K562 (cell line): ENCODE measurements at regions not wholly inside any gene's neighbourhood (a gene's known extent, or its start where the extent isn't known, plus 50 kb on each side); places are given as distances from the start of the nearest gene placed in this dataset.

Source experiments
- ATAC-seq: fragments of 200-7000 bp; cut with Tn5 transposase; 3 replicates; pipeline ENCODE4 v1.9.1; 2020; ENCODE audit warnings: moderate library complexity
- BruUV-seq: library from RNA; stranded (reverse); fragments of 400-500 nt; replicated peaks from 2 replicates; lab custom pipeline; 2021; lab: Mats Ljungman, UMichigan
- CTCF ChIA-PET: fragments of 300-600 bp; formaldehyde crosslinking; extraction: SDS; loops from one replicate; lab custom pipeline; 2021; ENCODE audit warnings: low intra/inter-chr PET ratio; lab: Yijun Ruan, JAX
- POLR2A ChIA-PET: fragments of 300-600, 350-650 bp; sonication (Branson Sonifier 250); formaldehyde crosslinking; extraction: SDS; loops from one replicate; lab custom pipeline; 2021; ENCODE audit warnings: antibody characterized with exemption, inconsistent platforms; lab: Yijun Ruan, JAX
- DNase-seq, 4 experiments: peaks; one replicate each; pipeline versions ENCODE4 v3.0.0 to v3.0.0-alpha.2; 2011 to 2018; ENCODE audit warnings: low spot score in 3 of 4, mixed read lengths in 3 of 4; ENCODE audit errors: extremely low read depth in 1 of 4
- FAIRE-seq: peaks from 2 replicates; lab custom pipeline; 2011; peaks lifted over from hg19 to GRCh38; lab: Jason Lieb, UNC
- H2AFZ ChIP-seq: 2 replicates; pipeline ENCODE4 v1.6.0; 2011; ENCODE audit warnings: low read depth, low read length, control low read depth, inconsistent platforms
- H3K27ac ChIP-seq: fragments of 200-600 bp; 3 replicates; pipeline ENCODE4 v1.8.0; 2011; ENCODE audit warnings: low read depth, mild to moderate bottlenecking, control low read depth, inconsistent platforms, low read length, moderate library complexity, mixed read lengths; ENCODE audit errors: extremely low read depth
- H3K27me3 ChIP-seq, 2 experiments: fragments of 300-600 bp in 1 of 2; 2 replicates in 1 of 2; 3 replicates in 1 of 2; pipeline versions ENCODE4 v1.6.0 to v1.8.0; 2011; ENCODE audit warnings: inconsistent platforms in 2 of 2, low read length in 2 of 2, mild to moderate bottlenecking in 1 of 2, mixed read lengths in 1 of 2, moderate library complexity in 1 of 2; ENCODE audit not compliant: control insufficient read depth in 2 of 2, insufficient read depth in 2 of 2
- H3K36me3 ChIP-seq: fragments of 300-600 bp; 3 replicates; pipeline ENCODE4 v1.8.0; 2011; ENCODE audit warnings: mild to moderate bottlenecking, low read length, inconsistent platforms; ENCODE audit not compliant: control insufficient read depth, insufficient read depth
- H3K4me1 ChIP-seq, 2 experiments: fragments of 200-600 bp in 1 of 2; replicated peaks in 1 of 2; 2 replicates in 1 of 2; 3 replicates in 1 of 2; pipeline versions ENCODE4 v1.5.1 to v1.8.0; 2011; ENCODE audit warnings: inconsistent platforms in 2 of 2, low read length in 2 of 2, mild to moderate bottlenecking in 1 of 2, mixed read lengths in 1 of 2, moderate library complexity in 1 of 2; ENCODE audit not compliant: control insufficient read depth in 2 of 2, insufficient read depth in 2 of 2
- H3K4me2 ChIP-seq: 2 replicates; pipeline ENCODE4 v1.6.1; 2011; ENCODE audit warnings: low read length, control low read depth, inconsistent platforms, mixed read lengths; ENCODE audit not compliant: insufficient read depth
- H3K4me3 ChIP-seq: fragments of 200-600 bp; sonication (generic), shearing (Covaris generic); 2 replicates; pipeline ENCODE4 v1.5.1; 2016; ENCODE audit warnings: control low read depth, inconsistent platforms
- H3K79me2 ChIP-seq: fragments of 200-600 bp; 3 replicates; pipeline ENCODE4 v1.8.0; 2011; ENCODE audit warnings: low read length, inconsistent platforms; ENCODE audit not compliant: control insufficient read depth, insufficient read depth
- H3K9ac ChIP-seq, 2 experiments: 2 replicates each; pipeline versions ENCODE4 v1.6.0 to v1.6.1; 2011; ENCODE audit warnings: low read depth in 2 of 2, low read length in 2 of 2, control low read depth in 1 of 2, inconsistent platforms in 1 of 2, mild to moderate bottlenecking in 1 of 2, mixed read lengths in 1 of 2; ENCODE audit not compliant: insufficient read depth in 1 of 2
- H3K9me1 ChIP-seq: one replicate; pipeline ENCODE4 v1.6.0; 2011; ENCODE audit warnings: inconsistent platforms, mild to moderate bottlenecking, low read length, moderate library complexity; ENCODE audit not compliant: control insufficient read depth, insufficient read depth
- H3K9me3 ChIP-seq: replicated peaks from 2 replicates; pipeline ENCODE4 v1.5.1; 2011; ENCODE audit warnings: low read depth, low read length, inconsistent platforms; ENCODE audit not compliant: control insufficient read depth, insufficient read depth
- H4K20me1 ChIP-seq: replicated peaks from 2 replicates; pipeline ENCODE4 v1.6.1; 2011; ENCODE audit warnings: low read length, inconsistent platforms, mixed read lengths; ENCODE audit not compliant: control insufficient read depth, insufficient read depth
- C11orf30 ChIP-seq: fragments of 450-650 bp; IDR thresholded peaks from 2 replicates; pipeline ENCODE4 v1.6.1; 2016; ENCODE audit warnings: low read depth, mild to moderate bottlenecking
- JUN ChIP-seq, 2 experiments: sonication (generic) in 1 of 2; formaldehyde crosslinking in 1 of 2; IDR thresholded peaks; 2 replicates each; pipeline versions ENCODE4 v1.6.1 to v1.8.0; 2012 to 2022; ENCODE audit warnings: borderline replicate concordance in 2 of 2, mild to moderate bottlenecking in 2 of 2, improper control_type of control experiment in 1 of 2, low read depth in 1 of 2, low read length in 1 of 2, missing genetic modification reagents in 1 of 2
- LEF1 ChIP-seq: fragments of 450-650 bp; IDR thresholded peaks from 2 replicates; pipeline ENCODE4 v1.6.1; 2016; ENCODE audit warnings: mild to moderate bottlenecking
- MTA2 ChIP-seq: fragments of 450-650 bp; IDR thresholded peaks from 2 replicates; pipeline ENCODE4 v1.6.1; 2016; ENCODE audit warnings: low read depth
- PTBP1 ChIP-seq: fragments of 200-400 bp; formaldehyde crosslinking; IDR thresholded peaks from 2 replicates; pipeline ENCODE4 v1.6.1; 2017; ENCODE audit warnings: low read depth, low read length
- RBM14 ChIP-seq: fragments of 200-400 bp; formaldehyde crosslinking; IDR thresholded peaks from 2 replicates; pipeline ENCODE4 v1.6.1; 2018; ENCODE audit warnings: low read depth, mild to moderate bottlenecking, low read length, moderate library complexity, borderline replicate concordance; ENCODE audit not compliant: insufficient read depth
- SP2 ChIP-seq: IDR thresholded peaks from 2 replicates; pipeline ENCODE4 v1.6.1; 2011; ENCODE audit warnings: mild to moderate bottlenecking, low read depth, low read length, moderate library complexity; ENCODE audit not compliant: poor library complexity, severe bottlenecking; ENCODE audit errors: extremely low read depth
- SRF ChIP-seq, 2 experiments: fragments of 250-450, 450-650 bp in 1 of 2; sonication (Bioruptor Pico) in 1 of 2; sonication (generic) in 1 of 2; formaldehyde crosslinking; IDR thresholded peaks; 2 replicates each; pipeline versions ENCODE4 v1.5.0 to v1.5.1; 2020 to 2022; ENCODE audit warnings: mild to moderate bottlenecking in 1 of 2, missing genetic modification reagents in 1 of 2
- TEAD1 ChIP-seq, 2 experiments: fragments of 450-650 bp in 1 of 2; sonication (generic) in 1 of 2; formaldehyde crosslinking; IDR thresholded peaks; 2 replicates each; pipeline versions ENCODE4 v1.4.0 to v1.8.0; 2020 to 2022; ENCODE audit warnings: mild to moderate bottlenecking in 2 of 2, missing genetic modification reagents in 1 of 2
- TEAD2 ChIP-seq: fragments of 450-650 bp; IDR thresholded peaks from 2 replicates; pipeline ENCODE4 v1.6.1; 2016; ENCODE audit warnings: missing genetic modification characterization, control low read depth, missing compliant biosample characterization
- ZNF311 ChIP-seq: fragments of 250-450 bp; sonication (Bioruptor Pico); IDR thresholded peaks from 2 replicates; pipeline ENCODE4 v1.4.0; 2020; ENCODE audit warnings: mild to moderate bottlenecking, moderate library complexity
- ZNF316 ChIP-seq: fragments of 450-650 bp; IDR thresholded peaks from 2 replicates; pipeline ENCODE4 v1.6.1; 2016
- ZNF586 ChIP-seq: fragments of 450-650 bp; formaldehyde crosslinking; conservative IDR thresholded peaks from 2 replicates; pipeline ENCODE4 v1.4.0; 2020; ENCODE audit warnings: mild to moderate bottlenecking, moderate library complexity
- ZNF696 ChIP-seq: fragments of 250-450 bp; sonication (Bioruptor Pico); conservative IDR thresholded peaks from 2 replicates; pipeline ENCODE4 v1.4.0; 2020; ENCODE audit warnings: mild to moderate bottlenecking, moderate library complexity
- WGBS: fragments of 100-300 bp; shearing (Covaris generic); methylation state at CpG from one replicate; pipeline ENCODE4 v1.1.6; 2016; ENCODE audit warnings: low coverage, mixed read lengths; ENCODE audit not compliant: insufficient coverage; ENCODE audit errors: missing lambda C conversion rate; 5-methylcytosine and 5-hydroxymethylcytosine counted together
- in situ Hi-C: fragments of 300-500 bp; cut with MboI; formaldehyde crosslinking; loops from 4 replicates; pipeline ENCODE4 v1.15.0; 2018; ENCODE audit warnings: inconsistent platforms, mixed read lengths
- intact Hi-C: fragments of 100-400 bp; cut with micrococcal nuclease; formaldehyde crosslinking; loops from 2 replicates; pipeline ENCODE4 v1.14.2; 2022
- TF ChIP-seq, protein P1 (sequence below): sonication (generic); IDR thresholded peaks from 2 replicates; pipeline ENCODE4 v1.6.1; 2016
- TF ChIP-seq, protein P2 (sequence below), 2 experiments: fragments of 150-350 bp in 1 of 2; IDR thresholded peaks; 2 replicates each; pipeline ENCODE4 v1.6.1; 2012 to 2016; ENCODE audit warnings: low read depth in 2 of 2, low read length in 2 of 2, mild to moderate bottlenecking in 1 of 2, moderate library complexity in 1 of 2
- TF ChIP-seq, protein P3 (sequence below): fragments of 250-450 bp; sonication (Bioruptor Pico); IDR thresholded peaks from 2 replicates; pipeline ENCODE4 v1.5.0; 2021

DNA sequence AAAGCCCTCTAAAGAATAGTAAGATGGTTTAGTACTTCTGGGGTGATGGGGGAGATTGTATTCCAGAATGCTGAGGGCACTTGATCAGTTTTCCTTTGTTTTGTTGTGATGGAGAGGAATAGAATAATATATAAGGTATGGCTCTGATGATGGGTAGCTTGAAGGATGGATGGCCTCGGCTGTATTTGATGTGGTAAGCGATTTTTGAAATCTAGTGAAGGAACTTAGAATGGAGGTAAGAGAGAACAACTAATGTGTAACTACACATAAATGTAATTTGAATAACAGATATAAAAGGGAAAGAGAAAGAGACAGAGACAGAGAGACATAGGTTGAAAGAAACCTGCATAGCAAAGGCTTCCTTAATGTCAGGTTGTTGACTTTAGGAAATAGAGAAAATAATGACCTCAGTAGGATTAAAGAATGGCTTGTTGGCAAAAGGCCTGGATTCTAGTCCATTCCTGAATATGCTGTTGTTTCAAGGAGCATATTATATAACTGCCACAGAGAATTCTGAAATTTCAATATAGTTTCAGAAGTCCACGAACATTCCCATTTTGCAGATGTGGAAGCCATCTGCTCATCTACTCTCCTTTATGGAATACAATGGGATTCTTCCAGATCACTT lies 58.7 kb downstream of the NIBAN1 start:
- Histone ChIP-seq H3K4me2 (no peak overlapping the region), H3K9ac (no peak overlapping the region), H4K20me1 (no peaks in the 10 kb centered on the region; the same call in 1 of the 2 replicates), H3K27ac (no peak overlapping the region), H3K9me3 (no peaks in the 10 kb centered on the region), H3K4me3 (no peak overlapping the region), H3K9me1 (no peaks in the 10 kb centered on the region), H3K36me3 (no peaks in the 10 kb centered on the region), H2AFZ (no peak overlapping the region), H3K27me3 (no peaks in the 10 kb centered on the region), H3K79me2 (no peaks in the 10 kb centered on the region), H3K4me1 (peaks cover 3% of the 10 kb centered on the region in 2 experiments; a peak in 4 of 5 replicates)
- ATAC-seq (no peak), FAIRE-seq (no peak), DNase-seq (no peak)
- ChIA-PET POLR2A (no interaction called here), CTCF (no interaction called here)
- WGBS: 58% methylated on average over 3 of the region's 3 CpGs
- BruUV-seq: no TSS peak
- intact Hi-C loops: no loop called here
- in situ Hi-C loops: no loop called here
- TF ChIP-seq SP2 (no peak), PTBP1 (no peak), ZNF316 (peak; percentile 65), MTA2 (no peak), RBM14 (no peak), JUN (IDR thresholded peaks at IDR 0.05; ENCODE audit: borderline replicate concordance, low read depth, low read length) (no peak), JUN (CRISPR knock-in tag; IDR thresholded peaks at IDR 0.05; ENCODE audit: borderline replicate concordance) (no peak), TEAD1 (CRISPR knock-in tag; IDR thresholded peaks at IDR 0.05) (no peak), SRF (CRISPR knock-in tag; IDR thresholded peaks at IDR 0.05) (no peak), C11orf30 (peak; percentile 46; the same call in 1 of the 2 replicates), TEAD2 (tag) (no peak), ZNF311 (CRISPR knock-in tag) (no peak), ZNF696 (CRISPR knock-in tag) (no peak), LEF1 (no peak), ZNF586 (no peak)
- TF ChIP-seq, protein P1, sequence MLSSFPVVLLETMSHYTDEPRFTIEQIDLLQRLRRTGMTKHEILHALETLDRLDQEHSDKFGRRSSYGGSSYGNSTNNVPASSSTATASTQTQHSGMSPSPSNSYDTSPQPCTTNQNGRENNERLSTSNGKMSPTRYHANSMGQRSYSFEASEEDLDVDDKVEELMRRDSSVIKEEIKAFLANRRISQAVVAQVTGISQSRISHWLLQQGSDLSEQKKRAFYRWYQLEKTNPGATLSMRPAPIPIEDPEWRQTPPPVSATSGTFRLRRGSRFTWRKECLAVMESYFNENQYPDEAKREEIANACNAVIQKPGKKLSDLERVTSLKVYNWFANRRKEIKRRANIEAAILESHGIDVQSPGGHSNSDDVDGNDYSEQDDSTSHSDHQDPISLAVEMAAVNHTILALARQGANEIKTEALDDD: no peak
- TF ChIP-seq, protein P2, sequence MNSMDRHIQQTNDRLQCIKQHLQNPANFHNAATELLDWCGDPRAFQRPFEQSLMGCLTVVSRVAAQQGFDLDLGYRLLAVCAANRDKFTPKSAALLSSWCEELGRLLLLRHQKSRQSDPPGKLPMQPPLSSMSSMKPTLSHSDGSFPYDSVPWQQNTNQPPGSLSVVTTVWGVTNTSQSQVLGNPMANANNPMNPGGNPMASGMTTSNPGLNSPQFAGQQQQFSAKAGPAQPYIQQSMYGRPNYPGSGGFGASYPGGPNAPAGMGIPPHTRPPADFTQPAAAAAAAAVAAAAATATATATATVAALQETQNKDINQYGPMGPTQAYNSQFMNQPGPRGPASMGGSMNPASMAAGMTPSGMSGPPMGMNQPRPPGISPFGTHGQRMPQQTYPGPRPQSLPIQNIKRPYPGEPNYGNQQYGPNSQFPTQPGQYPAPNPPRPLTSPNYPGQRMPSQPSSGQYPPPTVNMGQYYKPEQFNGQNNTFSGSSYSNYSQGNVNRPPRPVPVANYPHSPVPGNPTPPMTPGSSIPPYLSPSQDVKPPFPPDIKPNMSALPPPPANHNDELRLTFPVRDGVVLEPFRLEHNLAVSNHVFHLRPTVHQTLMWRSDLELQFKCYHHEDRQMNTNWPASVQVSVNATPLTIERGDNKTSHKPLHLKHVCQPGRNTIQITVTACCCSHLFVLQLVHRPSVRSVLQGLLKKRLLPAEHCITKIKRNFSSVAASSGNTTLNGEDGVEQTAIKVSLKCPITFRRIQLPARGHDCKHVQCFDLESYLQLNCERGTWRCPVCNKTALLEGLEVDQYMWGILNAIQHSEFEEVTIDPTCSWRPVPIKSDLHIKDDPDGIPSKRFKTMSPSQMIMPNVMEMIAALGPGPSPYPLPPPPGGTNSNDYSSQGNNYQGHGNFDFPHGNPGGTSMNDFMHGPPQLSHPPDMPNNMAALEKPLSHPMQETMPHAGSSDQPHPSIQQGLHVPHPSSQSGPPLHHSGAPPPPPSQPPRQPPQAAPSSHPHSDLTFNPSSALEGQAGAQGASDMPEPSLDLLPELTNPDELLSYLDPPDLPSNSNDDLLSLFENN (IDR thresholded peaks at IDR 0.05; ENCODE audit: low read depth in 2 of 2, low read length in 2 of 2): no peak
- TF ChIP-seq, protein P3, sequence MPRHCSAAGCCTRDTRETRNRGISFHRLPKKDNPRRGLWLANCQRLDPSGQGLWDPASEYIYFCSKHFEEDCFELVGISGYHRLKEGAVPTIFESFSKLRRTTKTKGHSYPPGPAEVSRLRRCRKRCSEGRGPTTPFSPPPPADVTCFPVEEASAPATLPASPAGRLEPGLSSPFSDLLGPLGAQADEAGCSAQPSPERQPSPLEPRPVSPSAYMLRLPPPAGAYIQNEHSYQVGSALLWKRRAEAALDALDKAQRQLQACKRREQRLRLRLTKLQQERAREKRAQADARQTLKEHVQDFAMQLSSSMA (CRISPR knock-in tag): no peak
